WTC11 (cell line): ENCODE measurements at regions not wholly inside any gene's neighbourhood (a gene's known extent, or its start where the extent isn't known, plus 50 kb on each side); places are given as distances from the start of the nearest gene placed in this dataset.

Source experiments
- CTCF ChIP-seq: fragments of 200-600 bp; IDR thresholded peaks from 2 replicates; pipeline ENCODE4 v1.8.0; 2022; ENCODE audit warnings: antibody characterized with exemption
- ELF4 ChIP-seq: sonication (generic); formaldehyde crosslinking; IDR thresholded peaks from 2 replicates; pipeline ENCODE4 v1.8.1; 2022; ENCODE audit warnings: low read depth, mild to moderate bottlenecking, moderate library complexity, missing genetic modification reagents
- FOXP1 ChIP-seq: sonication (generic); formaldehyde crosslinking; IDR thresholded peaks from 2 replicates; pipeline ENCODE4 v1.8.0; 2022; ENCODE audit warnings: missing genetic modification reagents, mild to moderate bottlenecking, moderate library complexity, borderline replicate concordance
- IRF2 ChIP-seq: sonication (generic); formaldehyde crosslinking; IDR thresholded peaks from 2 replicates; pipeline ENCODE4 v1.8.0; 2022; ENCODE audit warnings: low read depth, missing genetic modification reagents, borderline replicate concordance
- JUN ChIP-seq: sonication (generic); formaldehyde crosslinking; IDR thresholded peaks from 2 replicates; pipeline ENCODE4 v1.8.0; 2023; ENCODE audit warnings: mild to moderate bottlenecking, missing genetic modification reagents
- NR1H2 ChIP-seq: sonication (generic); formaldehyde crosslinking; IDR thresholded peaks from 2 replicates; pipeline ENCODE4 v1.9.0; 2021; ENCODE audit warnings: mild to moderate bottlenecking, moderate library complexity, missing genetic modification reagents
- NR2C2 ChIP-seq: sonication (generic); formaldehyde crosslinking; IDR thresholded peaks from 2 replicates; pipeline ENCODE4 v1.8.0; 2022; ENCODE audit warnings: mild to moderate bottlenecking, missing genetic modification reagents
- RELA ChIP-seq: sonication (generic); formaldehyde crosslinking; IDR thresholded peaks from 2 replicates; pipeline ENCODE4 v1.8.1; 2022; ENCODE audit warnings: missing genetic modification reagents, mild to moderate bottlenecking, borderline replicate concordance
- SP1 ChIP-seq: sonication (generic); formaldehyde crosslinking; conservative IDR thresholded peaks from 2 replicates; pipeline ENCODE4 v1.8.1; 2022; ENCODE audit warnings: missing genetic modification reagents
- TCF7 ChIP-seq: sonication (generic); formaldehyde crosslinking; IDR thresholded peaks from 2 replicates; pipeline ENCODE4 v1.8.0; 2022; ENCODE audit warnings: mild to moderate bottlenecking, low read depth, missing genetic modification reagents, moderate library complexity
- TEAD1 ChIP-seq: sonication (generic); formaldehyde crosslinking; IDR thresholded peaks from 2 replicates; pipeline ENCODE4 v1.8.0; 2022; ENCODE audit warnings: mild to moderate bottlenecking, missing genetic modification reagents
- ZMAT4 ChIP-seq: fragments of 250-450 bp; sonication (Bioruptor Pico); IDR thresholded peaks from 2 replicates; pipeline ENCODE4 v1.9.0; 2021; ENCODE audit warnings: mild to moderate bottlenecking
- ZNF138 ChIP-seq: sonication (generic); formaldehyde crosslinking; conservative IDR thresholded peaks from 2 replicates; pipeline ENCODE4 v1.8.1; 2022; ENCODE audit warnings: mild to moderate bottlenecking, moderate library complexity, missing genetic modification reagents
- ZNF317 ChIP-seq: sonication (generic); formaldehyde crosslinking; IDR thresholded peaks from 2 replicates; pipeline ENCODE4 v1.8.1; 2023; ENCODE audit warnings: low read depth, mild to moderate bottlenecking, moderate library complexity, missing genetic modification reagents, borderline replicate concordance

- no peak for TF ChIP-seq TEAD1 (CRISPR knock-in tag)
- no peak for TF ChIP-seq CTCF
- no peak for TF ChIP-seq JUN
- no peak for TF ChIP-seq RELA
- TF ChIP-seq ZMAT4 = no peak
- TF ChIP-seq FOXP1 (CRISPR knock-in tag) = no peak
- TF ChIP-seq ELF4 (CRISPR knock-in tag) = no peak
- TF ChIP-seq IRF2 (CRISPR knock-in tag) = no peak
- TF ChIP-seq ZNF317 (CRISPR knock-in tag) = no peak
- TF ChIP-seq ZNF138 = no peak
- no peak for TF ChIP-seq SP1 (CRISPR knock-in tag)
- TF ChIP-seq TCF7 (CRISPR knock-in tag) = no peak
- no peak for TF ChIP-seq NR2C2 (CRISPR knock-in tag)
- no peak for TF ChIP-seq NR1H2 (CRISPR knock-in tag)
These were observed 62.2 kb upstream of the INCENP start for GRCh38 chr11:62061356-62062222.
